Ishikawa (cell line): ENCODE measurements at regions not wholly inside any gene's neighbourhood (a gene's known extent, or its start where the extent isn't known, plus 50 kb on each side); places are given as distances from the start of the nearest gene placed in this dataset.

Experiments
- CEBPB ChIP-seq: IDR thresholded peaks from 2 replicates; pipeline ENCODE4 v1.6.1; 2012
- CREB1 ChIP-seq: IDR thresholded peaks from 2 replicates; pipeline ENCODE4 v1.6.1; 2012; ENCODE audit warnings: low read depth
- EGR1 ChIP-seq: IDR thresholded peaks from 2 replicates; pipeline ENCODE4 v1.6.1; 2012
- EP300 ChIP-seq: IDR thresholded peaks from 2 replicates; pipeline ENCODE4 v1.6.1; 2012; ENCODE audit warnings: borderline replicate concordance
- FOXM1 ChIP-seq: IDR thresholded peaks from 2 replicates; pipeline ENCODE4 v1.6.1; 2012; ENCODE audit warnings: low read depth, borderline replicate concordance
- NFIC ChIP-seq: IDR thresholded peaks from 2 replicates; pipeline ENCODE4 v1.6.1; 2012
- RAD21 ChIP-seq: IDR thresholded peaks from 2 replicates; pipeline ENCODE4 v1.6.1; 2012; ENCODE audit warnings: low read depth
- REST ChIP-seq: IDR thresholded peaks from 2 replicates; pipeline ENCODE4 v1.6.1; 2012; ENCODE audit warnings: low read depth, mild to moderate bottlenecking
- TAF1 ChIP-seq: IDR thresholded peaks from 2 replicates; pipeline ENCODE4 v1.6.1; 2012; ENCODE audit warnings: low read depth, mild to moderate bottlenecking
- TCF12 ChIP-seq: IDR thresholded peaks from 2 replicates; pipeline ENCODE4 v1.6.1; 2012; ENCODE audit warnings: low read depth
- TEAD4 ChIP-seq: IDR thresholded peaks from 2 replicates; pipeline ENCODE4 v1.6.1; 2012
- USF1 ChIP-seq: IDR thresholded peaks from 2 replicates; pipeline ENCODE4 v1.6.1; 2012
- YY1 ChIP-seq: IDR thresholded peaks from 2 replicates; pipeline ENCODE4 v1.6.1; 2012; ENCODE audit warnings: low read depth
- ZBTB7A ChIP-seq: IDR thresholded peaks from 2 replicates; pipeline ENCODE4 v1.6.1; 2012; ENCODE audit warnings: low read depth
- TF ChIP-seq, protein P1 (sequence below): IDR thresholded peaks from 2 replicates; pipeline ENCODE4 v1.6.1; 2012

- no peak for TF ChIP-seq USF1
- no peak for TF ChIP-seq CREB1
- TF ChIP-seq, protein P1, sequence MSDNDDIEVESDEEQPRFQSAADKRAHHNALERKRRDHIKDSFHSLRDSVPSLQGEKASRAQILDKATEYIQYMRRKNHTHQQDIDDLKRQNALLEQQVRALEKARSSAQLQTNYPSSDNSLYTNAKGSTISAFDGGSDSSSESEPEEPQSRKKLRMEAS = no peak
- TF ChIP-seq TEAD4 = no peak
- no peak for TF ChIP-seq TAF1
- no peak for TF ChIP-seq ZBTB7A
- no peak for TF ChIP-seq YY1
- TF ChIP-seq EGR1 = no peak
- TF ChIP-seq CEBPB = no peak
- TF ChIP-seq FOXM1 = no peak
These were observed 110.8 kb upstream of the JCAD start for GRCh38 chr10:30170146-30170545.

- no peak for TF ChIP-seq TCF12
- no peak for TF ChIP-seq ZBTB7A
- no peak for TF ChIP-seq NFIC
- TF ChIP-seq USF1 = no peak
- no peak for TF ChIP-seq EP300
- TF ChIP-seq REST = no peak
- TF ChIP-seq, protein P1 = no peak
- TF ChIP-seq FOXM1 = no peak
- TF ChIP-seq TEAD4 = no peak
These were observed 110.0 kb upstream of the JCAD start for GRCh38 chr10:30169342-30169741.

DNA sequence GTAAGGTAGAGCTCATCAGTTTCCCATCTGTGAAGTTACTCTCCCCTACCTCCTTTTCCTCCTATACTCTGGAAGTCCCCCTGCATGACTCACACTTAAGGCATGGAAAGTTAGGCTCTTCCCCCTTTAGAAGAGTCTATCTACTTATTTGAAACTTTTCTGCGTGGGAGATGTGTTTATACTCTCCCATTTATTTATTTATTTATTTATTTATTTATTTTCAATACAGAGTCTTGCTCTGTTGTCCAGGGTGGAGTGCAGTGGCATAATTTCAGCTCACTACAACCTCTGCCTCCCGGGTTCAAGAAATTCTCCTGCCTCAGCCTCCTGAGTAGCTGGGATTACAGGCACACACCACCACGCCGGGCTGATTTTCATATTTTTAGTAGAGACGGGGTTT is 107.5 kb upstream of the JCAD start:
- TF ChIP-seq USF1 (no peak), TAF1 (no peak), CEBPB (no peak), ZBTB7A (no peak), YY1 (no peak), NFIC (no peak), FOXM1 (no peak), RAD21 (no peak), REST (no peak), EGR1 (no peak), TCF12 (no peak), CREB1 (no peak), TEAD4 (no peak), EP300 (no peak)
- TF ChIP-seq, protein P1 = no peak

DNA sequence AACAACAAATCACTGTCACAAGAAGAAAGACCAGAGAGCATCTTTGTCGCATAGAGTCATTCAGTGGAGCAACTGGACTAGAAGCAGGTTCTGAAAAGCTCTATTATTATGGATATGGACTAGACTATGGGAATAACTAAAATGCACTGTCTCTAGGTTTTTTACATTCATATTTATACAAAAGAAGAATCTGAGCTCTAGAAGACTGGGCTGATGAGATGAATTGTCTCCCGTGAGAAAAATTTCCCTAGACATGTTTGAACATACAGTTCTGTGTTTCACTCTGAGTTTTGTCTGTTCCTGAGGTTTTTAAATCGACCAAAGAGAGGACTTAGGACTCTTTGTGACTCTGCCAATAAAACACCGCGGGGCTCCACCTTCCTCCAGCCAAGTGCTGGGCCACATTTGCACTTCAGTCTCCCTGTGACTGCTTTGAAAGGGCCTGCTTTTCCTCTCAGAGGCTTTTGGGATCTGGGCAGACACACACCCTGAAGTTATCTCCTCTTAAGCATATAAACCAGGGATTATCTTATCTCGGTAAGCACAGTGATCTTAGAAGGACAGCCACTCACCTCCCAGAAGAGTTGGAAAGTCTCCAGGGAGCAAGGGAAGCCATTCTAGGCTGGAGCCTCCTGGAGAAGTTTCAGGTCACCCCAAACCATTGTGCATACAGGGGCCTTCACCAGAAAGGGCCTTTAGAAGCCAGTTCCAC is 101.0 kb upstream of the JCAD start:
- TF ChIP-seq YY1 = no peak
- TF ChIP-seq, protein P1 = no peak
- no peak for TF ChIP-seq TCF12

GRCh38 chr10:30158325-30158960 is 99.1 kb upstream of the JCAD start:
- no peak for TF ChIP-seq CREB1
- no peak for TF ChIP-seq FOXM1
- TF ChIP-seq NFIC = no peak

DNA sequence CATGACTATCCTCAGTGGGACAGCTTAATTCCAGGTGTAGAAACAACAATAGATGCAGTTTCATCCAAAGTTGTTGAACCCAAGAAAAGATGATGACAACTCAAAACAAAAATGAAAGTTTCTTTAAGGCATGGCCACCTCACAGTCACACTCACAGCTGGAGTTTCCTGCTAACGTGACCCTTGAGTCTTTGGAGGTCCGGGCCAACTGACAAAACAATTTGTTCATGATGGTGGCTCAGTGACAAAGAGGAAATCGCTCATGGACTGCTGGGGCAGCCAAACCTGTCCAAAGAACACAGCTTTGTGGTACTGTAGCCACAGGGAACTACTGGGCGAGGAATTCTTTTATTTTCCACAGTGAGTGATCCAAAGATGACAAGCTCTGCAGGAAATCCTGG is 96.0 kb upstream of the JCAD start:
- no peak for TF ChIP-seq REST
- TF ChIP-seq EGR1 = no peak
- TF ChIP-seq USF1 = no peak
- TF ChIP-seq, protein P1 = no peak
- no peak for TF ChIP-seq EP300
- no peak for TF ChIP-seq TCF12
- no peak for TF ChIP-seq NFIC
- TF ChIP-seq CEBPB = no peak
- no peak for TF ChIP-seq YY1
- no peak for TF ChIP-seq TEAD4
- TF ChIP-seq RAD21 = no peak
- no peak for TF ChIP-seq FOXM1
- TF ChIP-seq CREB1 = no peak
